ENCODE measurements at regions not wholly inside any gene's neighbourhood (a gene's known extent, or its start where the extent isn't known, plus 50 kb on each side); places are given as distances from the start of the nearest gene placed in this dataset.

DNA sequence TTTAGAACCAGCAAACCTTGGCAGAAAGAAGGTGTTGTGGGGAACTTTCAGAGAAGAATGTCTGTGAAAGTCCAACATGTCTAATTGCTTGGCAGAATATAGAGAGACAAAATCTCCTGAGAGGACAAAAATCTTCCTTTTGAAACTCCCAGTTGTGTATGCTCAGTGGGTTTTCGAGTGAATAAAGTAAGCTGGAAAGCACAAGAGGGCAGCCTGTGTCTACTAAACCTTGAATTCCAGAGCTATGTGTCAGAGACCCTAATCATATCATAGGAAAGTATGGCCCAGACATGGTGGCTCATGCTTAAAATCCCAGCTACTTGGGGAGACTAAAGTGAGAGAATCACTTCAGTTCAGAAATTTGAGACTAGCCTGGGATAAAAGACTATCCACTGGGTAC is 661.2 kb downstream of the SLC16A7 start:
- DNase-seq: no peak

- no peak for DNase-seq
Observed at GRCh38 chr12:60259225-60259624, 663.4 kb downstream of the SLC16A7 start.

DNA sequence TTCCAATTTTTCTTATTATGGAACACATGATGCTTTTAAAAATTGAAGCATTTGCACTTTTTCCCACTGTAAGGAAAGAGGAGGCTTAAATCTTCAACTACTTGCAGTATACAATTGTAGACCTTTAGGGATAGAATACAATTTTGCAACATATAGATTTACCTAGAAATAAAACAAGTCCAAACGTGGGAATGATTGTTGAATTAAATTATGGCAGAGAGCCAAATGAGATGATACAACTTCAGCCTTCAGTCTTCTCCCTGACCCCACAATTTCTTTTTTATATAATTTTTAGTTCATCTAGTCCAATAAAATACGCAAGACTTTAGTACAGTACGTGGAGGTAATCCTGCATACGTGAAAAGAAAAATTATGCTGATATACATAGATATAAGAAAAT is 666.5 kb downstream of the SLC16A7 start:
- DNase-seq: no peak

DNA sequence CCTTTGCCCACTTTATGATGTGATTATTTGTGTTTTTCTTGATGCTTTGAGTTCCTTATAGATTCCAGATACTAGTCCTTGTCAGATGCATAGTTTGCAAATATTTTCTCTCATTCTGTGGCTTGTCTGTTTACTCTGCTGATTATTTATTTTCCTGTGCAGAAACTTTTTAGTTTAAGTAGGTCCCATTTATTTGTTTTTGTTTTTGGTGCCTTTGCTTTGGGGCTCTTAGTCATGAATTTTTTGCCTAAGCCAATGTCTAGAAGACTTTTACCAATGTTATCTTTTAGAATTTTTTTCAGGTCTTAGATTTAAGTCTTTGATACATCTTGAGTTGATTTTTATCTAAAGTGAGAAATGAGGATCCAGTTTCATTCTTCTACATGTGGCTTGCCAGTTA is 667.3 kb downstream of the SLC16A7 start:
- no peak for DNase-seq

- no peak for DNase-seq
Observed at GRCh38 chr12:60263836-60264493, 668.1 kb downstream of the SLC16A7 start.

GRCh38 chr12:60265741-60266140 is 669.9 kb downstream of the SLC16A7 start:
- no peak for DNase-seq

GRCh38 chr12:60266381-60266852 is 670.6 kb downstream of the SLC16A7 start:
- no peak for DNase-seq

DNA sequence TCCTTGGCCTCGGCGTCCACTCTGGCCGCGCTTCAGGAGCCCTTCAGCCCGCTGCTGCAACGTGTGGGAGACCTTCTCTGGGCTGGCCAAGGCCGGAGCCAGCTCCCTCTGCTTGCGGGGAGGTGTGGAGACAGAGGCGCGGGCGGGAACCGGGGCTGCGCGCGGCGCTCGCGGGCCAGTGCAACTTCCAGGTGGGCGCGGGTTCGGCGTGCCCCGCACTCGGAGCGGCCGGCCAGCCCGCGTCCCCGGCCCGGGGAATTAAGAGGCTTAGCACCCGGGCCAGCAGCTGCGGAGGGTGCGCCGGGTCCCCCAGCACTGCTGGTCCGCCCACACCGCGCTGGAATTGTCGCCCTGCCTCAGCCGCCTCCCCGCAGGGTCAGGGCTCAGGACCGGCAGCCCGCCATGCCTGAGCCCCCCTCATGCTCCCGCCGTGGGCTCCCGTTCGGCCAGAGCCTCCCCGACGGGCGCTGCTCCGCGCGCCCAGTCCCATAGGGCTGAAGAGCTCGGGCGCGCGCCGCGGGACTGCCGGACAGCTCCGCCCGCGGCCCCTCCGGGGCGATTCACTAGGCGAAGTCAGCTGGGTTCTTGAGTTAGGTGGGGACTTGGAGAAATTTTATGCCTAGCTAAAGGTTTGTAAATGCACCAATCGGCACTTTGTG is 673.9 kb downstream of the SLC16A7 start:
- DNase-seq: no peak

DNA sequence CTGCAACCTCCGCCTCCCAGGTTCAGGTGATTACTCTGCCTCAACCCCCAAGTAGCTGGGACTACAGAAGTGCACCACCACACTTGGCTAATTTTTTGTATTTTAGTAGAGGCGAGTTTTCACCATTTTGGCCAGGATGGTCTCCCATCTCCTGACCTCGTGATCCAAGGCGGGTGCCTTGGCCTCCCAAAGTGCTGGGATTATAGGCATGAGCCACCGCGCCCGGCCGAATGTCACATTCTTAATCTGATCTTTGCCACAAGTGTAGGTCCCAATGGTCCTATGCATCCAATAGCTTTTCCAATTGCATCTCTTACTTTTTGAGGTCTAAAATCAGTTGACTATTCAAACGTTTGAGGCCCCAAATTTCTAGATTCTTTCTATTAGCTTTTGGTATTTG is 676.0 kb downstream of the SLC16A7 start:
- DNase-seq: no peak

- no peak for DNase-seq
Observed at GRCh38 chr12:60278209-60278608, 682.4 kb downstream of the SLC16A7 start.

- DNase-seq: no peak
Observed at GRCh38 chr12:60279221-60279620, 683.4 kb downstream of the SLC16A7 start.

GRCh38 chr12:60281522-60281921 is 685.7 kb downstream of the SLC16A7 start:
- DNase-seq: no peak

DNA sequence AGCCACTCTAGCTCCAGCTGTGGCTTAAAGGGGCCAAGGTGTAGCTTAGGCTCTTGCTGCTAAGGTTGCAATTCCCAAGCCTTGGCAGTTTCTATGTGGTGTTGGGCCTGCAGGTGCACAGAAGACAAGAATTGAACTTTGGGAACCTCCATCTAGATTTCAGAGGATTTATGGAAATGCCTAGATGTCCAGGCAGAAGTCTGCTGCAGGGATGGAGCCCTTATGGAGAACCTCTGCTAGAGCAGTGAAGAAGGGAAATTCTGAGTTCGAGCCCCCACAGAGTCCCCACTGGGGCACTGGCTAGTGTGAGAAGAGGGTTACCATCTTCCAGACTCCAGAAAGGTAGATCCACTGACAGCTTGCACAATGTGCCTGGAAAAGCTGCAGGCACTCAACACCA is 694.7 kb downstream of the SLC16A7 start:
- DNase-seq: no peak

GRCh38 chr12:60308366-60308991 is 712.6 kb downstream of the SLC16A7 start:
- no peak for DNase-seq

GRCh38 chr12:60311940-60312339 is 716.1 kb downstream of the SLC16A7 start:
- no peak for DNase-seq

GRCh38 chr12:60317361-60317760 is 721.5 kb downstream of the SLC16A7 start:
- no peak for DNase-seq

DNA sequence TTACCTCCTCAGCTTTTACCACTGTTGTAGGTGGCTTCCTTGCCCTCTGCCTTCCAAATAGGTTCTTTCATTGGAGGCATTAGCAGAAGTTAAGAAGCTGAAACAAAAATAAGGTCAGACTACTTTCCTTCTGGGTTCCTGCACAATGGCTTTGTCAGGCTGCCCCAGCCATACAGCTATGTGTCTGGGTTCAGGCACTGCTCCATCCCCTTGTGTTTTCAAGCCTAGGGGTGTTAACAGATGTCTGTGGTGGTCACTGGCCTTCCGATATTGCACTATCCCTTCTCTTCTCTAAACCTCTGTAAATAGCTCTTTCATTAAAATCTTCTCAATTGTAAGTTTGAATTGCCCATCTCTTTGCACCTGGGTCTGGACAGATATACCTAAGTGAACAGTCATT is 728.9 kb downstream of the SLC16A7 start:
- no peak for DNase-seq

DNA sequence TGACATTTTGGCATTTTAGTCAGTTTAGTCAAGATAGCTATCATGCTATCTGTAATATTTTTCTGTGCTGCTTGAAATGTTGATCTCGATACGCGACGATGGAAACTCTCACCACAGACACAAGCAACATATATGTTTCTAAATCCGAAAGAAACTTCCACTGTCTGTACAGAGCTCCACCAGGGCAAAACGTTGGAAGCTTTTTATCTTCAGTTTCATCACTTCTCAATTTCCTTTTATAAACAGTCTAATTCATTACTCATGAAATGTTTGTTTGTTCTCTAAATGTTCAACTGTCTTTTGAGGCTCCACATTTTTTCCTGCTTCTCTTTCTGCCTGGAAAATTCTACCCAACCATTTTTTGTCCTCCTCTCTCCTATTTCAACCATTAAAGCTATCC is 737.6 kb downstream of the SLC16A7 start:
- DNase-seq: no peak

DNA sequence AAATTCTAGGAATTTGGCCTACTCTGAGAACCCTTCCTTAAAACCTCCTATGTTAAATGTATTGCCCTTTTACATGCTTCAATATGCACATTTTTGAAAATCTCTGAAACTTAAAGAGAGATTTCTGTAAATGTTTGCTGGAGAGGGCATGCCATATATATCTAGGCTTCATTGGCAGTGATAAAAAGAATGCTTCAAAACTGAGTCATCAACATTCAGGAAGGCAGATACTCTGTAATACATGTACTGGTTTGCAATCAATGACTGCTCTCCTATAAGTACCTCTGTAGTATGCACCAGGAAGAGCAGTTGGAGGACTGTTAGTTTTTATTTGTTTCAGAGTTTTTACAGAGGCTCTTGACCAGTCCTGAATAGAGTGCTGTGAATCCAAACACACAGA is 739.9 kb downstream of the SLC16A7 start:
- DNase-seq: no peak

- no peak for DNase-seq
Observed at GRCh38 chr12:60337839-60338549, 742.2 kb downstream of the SLC16A7 start.

DNA sequence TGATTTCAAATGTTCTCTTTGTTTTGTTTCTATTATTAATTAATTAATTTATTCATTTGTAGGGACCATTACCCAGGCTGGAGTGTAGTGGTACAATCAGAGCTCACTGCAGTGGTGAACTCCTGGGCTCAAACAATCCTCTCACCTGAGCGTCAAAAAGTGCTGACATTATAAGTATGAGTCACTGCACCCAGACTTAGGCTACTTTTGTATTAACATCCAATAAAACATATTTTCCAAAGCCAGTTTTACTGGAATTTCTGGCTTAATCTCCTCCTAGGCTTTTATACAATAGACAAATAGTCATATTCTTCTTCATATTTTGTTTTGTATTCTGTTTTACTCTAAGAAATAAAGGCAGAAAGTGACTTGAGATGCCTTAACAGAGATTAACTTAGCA is 749.6 kb downstream of the SLC16A7 start:
- no peak for DNase-seq

DNA sequence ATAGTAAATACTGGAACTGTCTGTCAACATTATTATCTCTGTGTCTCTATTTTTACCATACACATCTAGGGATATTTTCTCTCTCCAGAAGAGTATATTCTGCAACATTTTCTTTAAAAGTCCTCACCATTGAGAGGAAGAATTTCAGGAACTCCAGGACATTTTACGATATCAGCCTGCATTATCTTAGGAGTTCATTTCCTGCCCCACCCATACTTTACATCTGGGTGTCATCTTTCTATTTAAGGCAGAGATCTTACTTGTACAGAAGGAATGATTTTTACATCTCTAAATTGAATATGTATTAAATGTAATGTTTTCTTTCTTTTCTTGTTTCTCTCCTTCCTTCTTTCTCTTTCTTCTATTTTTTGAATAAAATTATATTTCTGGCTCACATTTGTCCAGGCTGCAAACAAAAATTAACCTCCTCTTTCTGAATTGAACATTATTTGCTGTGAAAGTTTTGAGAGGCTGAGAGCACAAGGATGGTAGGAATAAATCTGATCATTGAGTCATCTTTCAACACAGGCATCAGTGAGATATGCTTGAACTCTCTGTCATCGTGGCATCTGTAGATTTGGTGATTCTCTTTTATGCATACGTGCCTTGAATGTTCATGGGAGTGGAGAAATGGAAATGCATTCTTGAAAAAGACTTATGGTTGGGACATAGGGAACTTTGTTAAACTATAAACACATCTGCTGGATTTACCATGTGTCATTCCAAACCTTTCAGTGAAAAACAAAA is 753.6 kb downstream of the SLC16A7 start:
- no peak for DNase-seq

DNA sequence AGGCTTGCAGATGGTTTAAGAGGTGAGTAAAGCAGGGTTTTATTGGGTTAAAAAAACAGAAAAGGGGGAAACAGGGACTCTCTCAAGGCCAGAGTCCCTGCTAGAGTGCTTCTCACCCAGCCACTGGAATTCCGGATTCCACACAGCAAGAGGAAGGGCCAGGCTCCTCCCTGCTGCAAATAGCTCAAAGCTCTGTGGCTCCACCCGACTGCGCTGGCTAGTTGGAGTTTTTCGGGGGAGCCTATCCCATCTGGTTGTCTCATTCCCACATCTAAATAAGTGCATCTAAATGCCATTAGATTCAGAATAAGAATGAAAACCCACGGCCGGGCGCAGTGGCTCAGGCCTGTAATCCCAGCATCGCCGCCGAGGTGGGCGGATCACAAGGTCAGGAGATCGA is 791.5 kb downstream of the SLC16A7 start:
- no peak for DNase-seq
